Inflammatory macrophage (primary cell): ENCODE measurements at regions not wholly inside any gene's neighbourhood (a gene's known extent, or its start where the extent isn't known, plus 50 kb on each side); places are given as distances from the start of the nearest gene placed in this dataset.
"Not testable (repeated sequence)": the region's sequence is repeated elsewhere in the genome, so short reads cannot be mapped to it uniquely, and the experiment has no call there.

ENCODE experiments used
- DNase-seq, 2 donors: peaks; one replicate each; pipeline ENCODE4 v3.0.0-alpha.2; 2020 to 2022

GRCh38 chr7:124633740-124634139, 131.9 kb downstream of the GPR37 start:
- no peak for DNase-seq

DNA sequence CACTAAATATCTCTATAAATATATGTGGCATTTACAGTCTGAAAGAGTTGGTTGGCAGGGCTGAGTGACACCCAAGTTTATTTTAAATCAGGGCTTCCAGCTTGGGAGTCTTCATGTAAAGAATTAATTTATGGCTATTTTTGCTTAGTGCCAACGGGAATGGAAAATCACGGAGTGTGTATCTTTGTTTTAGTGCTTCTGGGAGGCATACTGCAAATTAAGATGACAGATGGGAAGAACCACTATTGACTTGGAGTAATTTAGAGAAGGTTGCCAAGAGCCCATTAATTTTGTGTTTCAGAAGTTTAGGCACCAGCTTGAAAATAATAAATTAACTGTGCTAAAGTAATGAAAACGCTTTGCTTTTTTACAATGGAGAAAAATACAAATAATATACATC, 135.2 kb downstream of the GPR37 start:
- DNase-seq, result no peak

GRCh38 chr7:124618871-124619270, 146.7 kb downstream of the GPR37 start:
- DNase-seq, result no peak

GRCh38 chr7:124618051-124618450, 147.5 kb downstream of the GPR37 start:
- not testable (repeated sequence) for DNase-seq

DNA sequence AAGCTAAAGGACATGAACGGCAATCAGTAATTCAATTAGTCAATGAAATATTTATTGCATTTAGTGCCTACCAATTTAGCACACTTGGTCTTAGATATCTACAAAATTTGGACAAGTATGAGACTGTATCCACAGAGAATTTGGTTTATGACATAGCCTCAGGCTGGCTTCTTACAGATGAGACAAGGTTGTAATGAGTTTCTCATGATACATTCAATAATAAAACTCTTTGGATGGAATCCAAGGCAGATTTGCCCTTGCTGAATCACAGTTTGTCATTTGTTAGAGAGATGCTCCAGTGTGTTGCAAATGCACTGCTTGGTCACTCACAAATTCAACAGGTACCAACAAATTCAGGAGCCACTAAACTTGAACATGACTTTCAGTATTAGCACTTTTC, 162.5 kb downstream of the GPR37 start:
- DNase-seq, result no peak

DNA sequence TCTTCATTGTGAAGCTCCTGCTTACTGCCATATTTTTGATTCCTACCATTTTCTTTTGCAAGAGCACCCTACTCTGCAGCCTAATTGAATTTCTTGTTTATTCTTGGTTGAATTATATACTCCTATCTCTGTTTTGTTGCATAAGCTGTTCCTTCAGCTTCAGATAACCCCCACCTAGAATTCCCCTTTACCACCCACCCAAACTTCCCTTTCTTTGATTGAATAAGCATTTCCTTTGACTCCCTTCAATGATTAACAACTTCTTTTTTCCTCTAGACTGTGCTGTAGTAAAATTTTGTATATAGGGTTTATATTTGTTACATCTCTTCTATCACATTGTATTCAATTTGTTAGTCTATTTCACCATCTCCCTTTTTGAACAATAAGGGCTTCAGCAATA, 168.1 kb downstream of the GPR37 start:
- no peak for DNase-seq

DNA sequence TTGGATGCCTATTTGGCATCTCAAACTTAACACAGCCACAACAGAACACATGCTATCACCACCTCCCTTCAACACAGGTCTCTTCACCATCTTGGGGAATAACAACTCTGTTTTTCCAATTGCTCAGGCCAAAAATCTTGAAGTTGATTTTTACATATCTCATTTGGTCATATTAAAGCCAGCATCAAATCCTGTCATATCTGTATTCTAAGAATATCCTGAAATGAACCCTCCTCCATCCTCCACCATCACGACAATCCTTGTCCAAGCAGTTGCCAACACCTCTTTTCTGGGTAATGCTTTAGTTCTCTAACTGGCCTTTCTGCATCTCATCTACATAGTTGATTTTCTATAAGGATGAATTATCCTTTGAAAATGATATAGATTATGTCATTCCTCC, 168.7 kb downstream of the GPR37 start:
- DNase-seq, result no peak

DNA sequence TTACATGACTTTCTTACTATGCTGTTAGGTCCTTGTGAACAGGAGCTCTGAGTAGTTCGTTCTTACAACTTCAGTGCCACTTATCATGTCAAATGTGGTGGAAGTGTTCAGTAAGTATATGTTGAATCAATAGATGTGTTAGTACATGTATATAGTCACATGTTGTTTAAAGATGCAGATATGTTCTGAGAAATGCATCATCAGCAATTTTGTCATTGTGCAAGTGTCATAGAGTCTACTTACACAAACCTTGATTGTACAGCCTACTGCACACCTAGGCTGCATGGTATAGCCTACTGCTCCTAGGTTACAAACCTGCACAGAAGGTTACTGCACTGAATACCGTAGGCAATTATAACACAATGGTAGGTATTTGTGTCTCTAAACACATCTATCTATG, 174.8 kb downstream of the GPR37 start:
- no peak for DNase-seq

GRCh38 chr7:124577256-124577655, 188.3 kb downstream of the GPR37 start:
- DNase-seq, result no peak

DNA sequence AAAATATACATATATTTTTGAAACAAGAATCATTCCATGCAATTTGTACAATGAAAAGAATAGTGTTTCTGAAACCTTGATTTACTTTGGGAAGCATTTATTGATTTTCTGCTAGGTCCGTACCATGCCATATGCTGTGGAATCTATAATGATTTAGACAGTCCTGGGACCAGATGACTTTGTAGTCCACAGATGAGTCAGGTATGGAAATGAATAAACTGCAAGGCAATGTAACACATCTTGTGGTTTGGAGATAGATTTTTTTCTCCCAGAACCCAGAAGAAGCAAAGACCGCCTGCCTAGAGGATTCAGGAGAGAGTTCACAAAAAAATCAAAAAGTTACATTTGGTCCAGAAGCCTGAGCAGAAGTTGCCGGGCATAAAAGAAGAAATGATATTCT, 190.4 kb downstream of the GPR37 start:
- no peak for DNase-seq

- DNase-seq, result no peak
Measured at GRCh38 chr7:124570558-124570957, 195.0 kb downstream of the GPR37 start.

DNA sequence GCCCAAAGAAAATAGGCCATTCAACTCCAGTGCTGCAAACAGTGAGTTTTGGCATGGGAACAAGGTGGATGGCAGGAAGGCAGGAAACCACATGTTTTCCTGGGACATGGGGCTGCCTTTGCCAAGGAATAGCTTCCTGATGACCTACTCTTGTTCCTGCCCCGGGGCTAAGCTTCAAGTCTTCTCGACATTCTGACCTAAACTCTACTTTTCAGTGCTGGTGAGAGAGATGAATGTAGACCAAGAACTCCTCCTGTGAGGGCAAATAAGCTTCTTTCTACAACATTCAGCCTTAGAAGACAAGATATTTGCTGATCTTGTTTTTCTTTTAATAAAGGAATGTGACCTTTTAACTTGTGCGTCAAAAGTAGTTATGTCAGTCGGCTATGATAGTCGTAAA, 199.0 kb downstream of the GPR37 start:
- DNase-seq, result no peak

DNA sequence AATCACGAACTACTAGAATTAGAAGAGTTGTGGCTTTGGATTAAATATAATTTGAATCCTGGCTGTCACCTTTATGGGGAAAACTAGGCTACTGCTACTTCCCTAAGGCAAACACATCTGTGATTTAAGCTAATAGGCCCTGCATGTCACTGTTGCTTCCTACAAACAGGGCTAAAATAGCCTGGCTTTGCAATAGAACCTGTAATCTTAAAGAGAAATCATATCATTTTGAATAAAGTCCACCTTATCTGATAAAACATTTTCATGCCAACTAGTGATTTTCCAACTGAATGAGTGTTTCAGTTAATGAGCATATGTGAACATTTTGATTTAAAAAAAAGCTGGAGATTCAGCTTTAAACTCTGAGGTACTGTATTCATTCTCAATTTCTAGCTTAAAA, 208.0 kb downstream of the GPR37 start:
- DNase-seq, result no peak

GRCh38 chr7:124557101-124557500, 208.5 kb downstream of the GPR37 start:
- DNase-seq, result no peak

DNA sequence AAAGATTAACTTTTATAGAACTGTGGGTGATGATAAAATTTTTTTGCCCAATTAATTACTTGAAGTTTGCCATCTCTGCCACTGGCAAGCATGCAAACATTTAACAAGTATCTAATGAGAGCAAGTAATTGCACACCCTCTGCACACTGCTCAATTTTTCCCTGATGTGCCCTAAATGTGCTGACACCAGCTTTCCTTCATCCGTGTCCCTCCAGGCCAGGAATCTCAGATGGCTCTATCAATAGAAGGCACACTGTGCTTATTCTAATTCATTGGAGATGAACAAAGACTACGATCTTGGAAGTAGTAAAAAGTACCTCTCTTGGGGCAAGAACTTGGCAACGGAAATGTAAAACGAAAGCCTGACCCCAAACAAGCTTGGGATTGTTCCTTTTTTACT, 212.1 kb downstream of the GPR37 start:
- no peak for DNase-seq

DNA sequence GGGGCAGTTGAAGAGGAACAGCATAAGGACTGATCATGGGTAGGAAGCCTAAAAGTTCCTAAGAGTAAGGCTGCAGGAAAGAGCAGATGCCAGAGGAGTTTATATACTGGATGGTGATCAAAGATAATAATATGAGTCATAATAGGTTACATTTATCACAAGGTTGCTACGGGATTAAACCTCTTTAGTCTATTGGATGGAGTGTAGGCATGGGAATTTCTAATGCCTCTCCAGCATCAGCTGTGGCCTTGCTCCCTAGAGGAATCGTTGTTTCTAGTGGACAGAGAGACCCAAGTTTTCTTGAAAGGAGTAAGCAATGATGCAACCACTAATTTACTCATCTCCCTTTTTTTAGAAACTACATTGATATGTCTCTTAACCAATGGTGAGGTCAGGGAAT, 213.4 kb downstream of the GPR37 start:
- no peak for DNase-seq

DNA sequence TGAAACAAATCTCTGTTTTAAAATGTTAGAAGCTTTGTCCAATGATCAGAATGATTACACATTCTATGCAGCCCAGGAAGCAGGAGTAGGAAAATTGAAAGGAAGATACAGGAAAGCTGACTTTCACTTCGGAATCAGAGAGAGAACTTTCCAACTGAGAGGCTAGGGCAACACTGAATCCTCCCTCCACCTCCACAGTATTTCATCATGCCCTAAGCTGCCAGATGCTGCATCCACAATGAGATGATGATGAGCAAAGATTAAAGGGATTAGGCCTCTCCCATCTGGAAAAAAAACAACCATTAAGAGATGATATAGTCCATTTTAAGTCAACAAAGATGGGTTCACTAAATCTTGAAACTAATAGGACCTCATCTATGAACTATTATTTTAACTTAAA, 215.6 kb downstream of the GPR37 start:
- no peak for DNase-seq

DNA sequence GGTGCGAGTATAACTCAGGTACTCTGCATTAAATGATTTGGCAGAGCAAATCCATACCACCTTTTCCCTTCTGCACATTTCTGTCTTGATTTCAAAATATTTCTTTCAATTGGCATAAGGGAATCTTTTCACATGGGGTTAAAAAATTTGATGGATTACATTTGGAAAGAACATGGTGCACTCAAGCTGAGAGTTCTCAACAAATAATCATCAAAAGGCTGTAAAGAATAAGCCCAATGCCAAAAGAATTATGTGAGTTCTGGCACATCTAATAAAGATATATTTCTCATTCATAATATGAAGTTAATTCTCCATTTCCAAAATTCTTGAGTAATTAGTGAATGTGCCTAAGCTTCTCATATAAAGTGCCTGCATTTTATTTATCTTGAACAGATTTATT, 223.1 kb downstream of the GPR37 start:
- DNase-seq, result no peak

DNA sequence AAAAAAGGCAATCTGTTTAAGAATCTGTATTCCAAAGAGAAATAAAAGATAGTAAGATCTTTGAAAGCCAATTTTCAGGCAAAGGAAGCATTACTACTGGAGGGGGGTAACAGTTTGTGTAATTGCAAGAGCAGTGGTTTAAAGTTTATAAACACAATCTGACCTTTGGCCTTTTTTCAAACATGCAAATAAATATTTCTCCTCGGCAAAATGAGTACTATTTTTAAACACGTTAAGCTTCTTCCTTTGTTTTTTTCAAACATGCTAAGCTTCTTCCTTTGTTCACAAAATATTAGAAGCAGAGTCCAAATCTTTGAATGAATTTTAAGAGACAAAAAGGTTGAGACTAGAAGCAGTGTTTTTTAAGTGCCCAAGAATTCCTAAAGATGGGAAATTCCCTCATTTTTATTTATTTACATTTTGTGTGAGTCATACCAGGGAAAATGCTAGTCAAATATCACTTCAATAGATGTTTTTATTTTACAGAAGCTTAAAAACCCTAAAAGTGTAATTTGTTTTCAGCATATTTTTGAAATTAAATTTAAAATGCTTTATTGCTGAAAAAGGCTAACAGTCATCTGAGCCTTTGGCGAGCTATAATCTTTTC, 229.3 kb downstream of the GPR37 start:
- DNase-seq, result no peak

DNA sequence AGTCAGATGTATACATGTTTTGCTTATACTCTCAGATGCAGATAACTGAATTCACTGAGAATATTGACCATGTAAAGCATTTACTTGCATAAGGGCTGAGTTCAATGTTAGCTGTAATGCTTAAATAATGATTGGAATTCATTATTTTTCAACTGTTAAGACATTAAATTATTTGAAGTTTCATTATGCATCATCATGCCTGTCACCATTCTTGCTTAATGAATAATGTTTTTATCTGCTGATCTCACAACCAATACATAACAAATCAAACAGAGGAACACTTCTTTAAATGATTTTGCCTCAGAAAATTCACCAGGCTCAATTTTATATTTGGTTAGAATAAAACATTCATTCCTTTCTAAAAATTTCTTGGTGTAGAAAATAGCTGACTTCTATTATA, 233.4 kb downstream of the GPR37 start:
- no peak for DNase-seq

DNA sequence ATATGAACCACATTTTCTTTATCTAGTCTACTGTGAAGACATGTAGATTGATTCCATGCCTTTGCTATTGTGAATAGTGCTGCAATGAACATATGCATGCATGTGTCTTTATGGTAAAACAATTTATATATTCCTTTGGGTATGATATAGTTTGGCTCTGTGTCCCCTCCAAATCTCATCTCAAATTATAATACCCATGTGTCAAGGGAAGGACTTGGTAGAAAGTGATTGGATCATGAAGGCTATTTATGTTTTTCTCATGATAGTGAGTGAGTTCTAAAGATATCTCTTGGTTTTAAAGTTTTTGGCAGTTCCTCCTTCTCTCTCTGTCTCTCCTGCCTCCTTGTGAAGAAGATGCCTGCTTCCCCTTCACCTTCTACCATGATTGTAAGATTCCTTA, 248.7 kb downstream of the GPR37 start:
- DNase-seq, result no peak

DNA sequence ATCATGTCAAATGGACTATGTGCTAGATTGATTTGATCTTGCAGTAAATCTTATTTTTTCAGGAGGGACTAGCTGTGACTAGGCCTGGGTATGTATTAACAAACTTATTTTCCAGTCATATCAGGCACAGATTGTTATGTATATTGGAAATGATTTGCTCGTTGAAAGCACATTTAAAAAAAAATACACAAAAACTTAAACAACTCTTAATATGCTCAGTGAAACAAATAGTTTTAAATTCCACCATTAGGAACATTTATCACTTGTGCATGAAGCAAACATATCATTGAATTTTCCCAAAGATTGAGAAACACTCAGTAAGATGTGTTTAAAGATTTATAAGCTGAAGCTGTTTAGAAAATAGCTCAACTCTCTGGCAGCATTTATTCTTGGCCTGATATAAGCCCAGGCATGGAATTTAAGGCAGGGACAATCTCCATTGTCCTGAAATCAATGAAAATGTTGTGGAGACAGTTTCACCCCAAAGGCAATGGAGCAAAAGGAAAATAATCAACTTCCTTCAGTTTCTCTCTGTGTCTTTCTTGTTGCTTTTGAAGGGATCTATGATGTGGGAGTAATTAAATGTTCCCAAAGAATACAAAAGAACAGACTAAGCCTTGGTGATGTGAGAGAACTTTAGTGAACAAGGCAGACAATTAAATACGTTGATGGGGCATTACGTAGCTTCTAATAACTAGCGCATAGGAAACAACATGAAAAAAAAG, 250.3 kb downstream of the GPR37 start:
- no peak for DNase-seq

GRCh38 chr7:124514471-124514870, 251.1 kb downstream of the GPR37 start:
- no peak for DNase-seq

- DNase-seq, result no peak
Measured at GRCh38 chr7:124497176-124497575, 268.4 kb downstream of the GPR37 start.

GRCh38 chr7:124489925-124490324, 275.7 kb downstream of the GPR37 start:
- no peak for DNase-seq
